A673 (cell line): ENCODE measurements at regions not wholly inside any gene's neighbourhood (a gene's known extent, or its start where the extent isn't known, plus 50 kb on each side); places are given as distances from the start of the nearest gene placed in this dataset.

Experiments used
- EZH2 ChIP-seq: fragments of 200-600 bp; sonication (generic); IDR thresholded peaks from 2 replicates; pipeline ENCODE4 v1.6.1; 2017; ENCODE audit warnings: borderline replicate concordance, low read depth, mild to moderate bottlenecking, mixed read lengths, antibody characterized with exemption, low read length; ENCODE audit not compliant: poor library complexity, severe bottlenecking
- TF ChIP-seq, protein P1 (sequence below): fragments of 300-800, 200-600 bp; sonication (generic); conservative IDR thresholded peaks from 2 replicates; pipeline ENCODE4 v1.5.1; 2017; ENCODE audit warnings: low read depth, mild to moderate bottlenecking, antibody characterized with exemption, low read length, moderate library complexity, mixed read lengths

DNA sequence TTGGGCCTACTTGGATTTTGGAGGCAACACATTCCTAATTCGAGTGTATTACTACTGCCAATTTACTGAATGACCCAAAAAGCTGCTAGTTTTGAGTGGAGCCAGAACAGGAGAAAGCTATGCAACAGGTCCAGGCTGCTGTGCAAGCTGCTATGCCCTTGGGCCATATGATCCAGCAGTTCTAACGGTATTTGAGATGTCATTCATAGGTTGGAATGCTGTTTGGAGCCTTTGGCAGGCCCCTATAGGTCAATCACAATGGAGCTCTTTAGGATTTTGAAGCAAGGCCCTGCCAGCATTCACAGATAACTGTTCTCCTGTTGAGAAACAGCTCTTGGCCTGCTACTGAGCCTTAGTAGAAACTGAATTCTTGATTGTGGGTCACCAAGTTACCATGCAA lies 368.7 kb downstream of the CDH19 start:
- no peak for TF ChIP-seq EZH2
- TF ChIP-seq, protein P1, sequence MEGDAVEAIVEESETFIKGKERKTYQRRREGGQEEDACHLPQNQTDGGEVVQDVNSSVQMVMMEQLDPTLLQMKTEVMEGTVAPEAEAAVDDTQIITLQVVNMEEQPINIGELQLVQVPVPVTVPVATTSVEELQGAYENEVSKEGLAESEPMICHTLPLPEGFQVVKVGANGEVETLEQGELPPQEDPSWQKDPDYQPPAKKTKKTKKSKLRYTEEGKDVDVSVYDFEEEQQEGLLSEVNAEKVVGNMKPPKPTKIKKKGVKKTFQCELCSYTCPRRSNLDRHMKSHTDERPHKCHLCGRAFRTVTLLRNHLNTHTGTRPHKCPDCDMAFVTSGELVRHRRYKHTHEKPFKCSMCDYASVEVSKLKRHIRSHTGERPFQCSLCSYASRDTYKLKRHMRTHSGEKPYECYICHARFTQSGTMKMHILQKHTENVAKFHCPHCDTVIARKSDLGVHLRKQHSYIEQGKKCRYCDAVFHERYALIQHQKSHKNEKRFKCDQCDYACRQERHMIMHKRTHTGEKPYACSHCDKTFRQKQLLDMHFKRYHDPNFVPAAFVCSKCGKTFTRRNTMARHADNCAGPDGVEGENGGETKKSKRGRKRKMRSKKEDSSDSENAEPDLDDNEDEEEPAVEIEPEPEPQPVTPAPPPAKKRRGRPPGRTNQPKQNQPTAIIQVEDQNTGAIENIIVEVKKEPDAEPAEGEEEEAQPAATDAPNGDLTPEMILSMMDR: no peak
